Fibroblast of villous mesenchyme (primary cell): ENCODE measurements at regions not wholly inside any gene's neighbourhood (a gene's known extent, or its start where the extent isn't known, plus 50 kb on each side); places are given as distances from the start of the nearest gene placed in this dataset.
A peak's percentile ranks its signal among the peaks of the same experiment; 100 is the strongest.

Experiments used
- DNase-seq: peaks from one replicate; pipeline ENCODE4 v3.0.0-alpha.2; 2010; ENCODE audit warnings: low read depth
- H3K4me3 ChIP-seq: 2 replicates; pipeline ENCODE4 v1.5.1; 2011; ENCODE audit warnings: low read depth, mild to moderate bottlenecking, low read length
- CTCF ChIP-seq: IDR thresholded peaks from 2 replicates; pipeline ENCODE4 v1.5.1; 2012; ENCODE audit warnings: low read depth, mild to moderate bottlenecking, low read length; ENCODE audit not compliant: insufficient read depth

DNA sequence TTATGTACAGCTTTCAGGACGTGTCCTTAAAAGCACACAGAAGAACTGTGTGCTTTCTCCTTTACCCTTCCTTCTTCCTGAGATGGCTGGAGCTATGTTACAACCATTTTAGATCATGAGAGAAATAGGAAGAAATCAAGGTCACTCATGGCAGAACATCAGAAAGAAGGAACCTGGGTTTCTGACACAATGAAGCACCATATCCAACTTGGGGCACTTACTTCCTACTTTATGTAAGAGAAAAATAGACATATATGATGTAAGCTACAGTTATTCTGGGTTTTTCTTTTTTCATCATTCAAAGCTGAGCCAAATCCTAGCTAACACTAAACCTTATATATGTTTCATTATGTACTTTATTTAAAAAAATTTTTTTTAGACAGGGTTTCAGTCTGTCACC is 79.5 kb downstream of the FAM161A start:
- TF ChIP-seq CTCF: no peak
- no peak overlapping the region for H3K4me3 ChIP-seq
- no peak for DNase-seq

GRCh38 chr2:61771904-61772845 is 81.7 kb downstream of the FAM161A start:
- no peak overlapping the region for H3K4me3 ChIP-seq
- DNase-seq: no peak
- TF ChIP-seq CTCF: no peak

- no peak for TF ChIP-seq CTCF
- H3K4me3 ChIP-seq: no peak overlapping the region
- peak; percentile 23 for DNase-seq
Measured at GRCh38 chr2:61770746-61771145, 83.1 kb downstream of the FAM161A start.

DNA sequence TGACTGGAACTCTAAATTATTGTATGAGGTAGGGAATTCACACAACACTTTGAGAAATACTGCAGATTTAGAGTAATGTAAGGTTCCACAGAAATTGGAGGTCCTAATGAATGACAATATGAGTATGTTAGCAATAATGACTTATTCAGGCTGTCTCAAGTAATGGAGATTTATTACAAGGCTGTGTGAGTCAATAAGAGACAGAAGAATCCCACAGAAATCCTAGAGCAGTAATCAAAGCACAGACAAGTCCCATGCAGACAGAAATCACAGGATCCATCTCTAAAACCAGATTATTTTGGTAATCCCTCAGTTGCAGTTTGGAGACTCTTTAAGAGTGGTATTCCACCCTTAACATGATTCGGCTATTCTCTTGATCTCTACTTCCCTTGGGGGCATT is 83.6 kb downstream of the FAM161A start:
- TF ChIP-seq CTCF: no peak
- H3K4me3 ChIP-seq: no peak overlapping the region
- DNase-seq: no peak

DNA sequence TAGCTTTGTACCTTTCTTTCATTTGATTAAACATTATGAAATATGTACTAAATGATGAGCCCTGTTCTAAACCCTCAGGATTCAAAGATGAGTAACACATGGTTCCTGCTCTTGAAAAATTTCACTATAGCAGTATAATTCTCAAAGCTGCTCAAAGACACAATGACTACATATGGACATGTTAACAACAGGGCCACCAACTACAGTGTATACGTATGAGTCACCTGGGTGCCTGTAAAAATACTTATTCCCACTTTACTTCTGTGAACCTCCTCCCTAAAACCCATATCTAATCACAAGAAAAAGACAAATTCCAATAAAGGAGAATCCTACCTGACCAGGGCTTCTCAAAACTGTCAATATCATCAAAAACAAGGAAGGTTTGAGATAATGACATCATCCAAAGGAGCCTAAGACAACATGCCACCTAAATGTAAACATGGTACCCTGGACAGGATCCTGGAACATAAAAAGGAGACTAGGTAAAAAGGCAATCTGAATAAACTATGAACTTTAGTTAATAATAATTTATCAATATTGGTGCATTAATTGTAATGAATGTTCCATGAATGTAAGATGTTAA is 84.7 kb downstream of the FAM161A start:
- DNase-seq: no peak
- TF ChIP-seq CTCF: no peak
- H3K4me3 ChIP-seq: no peak overlapping the region

GRCh38 chr2:61764035-61764800 is 89.6 kb downstream of the FAM161A start:
- DNase-seq: peak; percentile 99
- H3K4me3 ChIP-seq: peak overlapping the region; percentile 87
- no peak for TF ChIP-seq CTCF
